GM23248 (cell line): ENCODE measurements at regions not wholly inside any gene's neighbourhood (a gene's known extent, or its start where the extent isn't known, plus 50 kb on each side); places are given as distances from the start of the nearest gene placed in this dataset.
A peak's percentile ranks its signal among the peaks of the same experiment; 100 is the strongest.
"Not testable (repeated sequence)": the region's sequence is repeated elsewhere in the genome, so short reads cannot be mapped to it uniquely, and the experiment has no call there.

Experiments
- DNase-seq: peaks from one replicate; pipeline ENCODE4 v3.0.0-alpha.2; 2015
- H2AFZ ChIP-seq: fragments of 200-600 bp; sonication (generic); 2 replicates; pipeline ENCODE4 v1.6.1; 2016; ENCODE audit warnings: antibody characterized with exemption
- H3F3A ChIP-seq: fragments of 200-600 bp; sonication (generic); 2 replicates; pipeline ENCODE4 v1.6.1; 2016; ENCODE audit warnings: mild to moderate bottlenecking, antibody characterized with exemption, mixed run types; ENCODE audit not compliant: insufficient read depth
- H3K27ac ChIP-seq: fragments of 200-600 bp; sonication (generic); 2 replicates; pipeline ENCODE4 v1.5.1; 2016; ENCODE audit warnings: mild to moderate bottlenecking
- H3K27me3 ChIP-seq: fragments of 200-600 bp; sonication (generic); replicated peaks from 2 replicates; pipeline ENCODE4 v1.6.1; 2016; ENCODE audit warnings: mild to moderate bottlenecking; ENCODE audit not compliant: insufficient read depth
- H3K36me3 ChIP-seq: fragments of 200-600 bp; sonication (generic); 2 replicates; pipeline ENCODE4 v1.6.1; 2016; ENCODE audit warnings: low read depth, mild to moderate bottlenecking
- H3K4me1 ChIP-seq: fragments of 200-600 bp; sonication (generic); 2 replicates; pipeline ENCODE4 v1.6.1; 2016; ENCODE audit warnings: mild to moderate bottlenecking; ENCODE audit not compliant: insufficient read depth
- H3K4me2 ChIP-seq: fragments of 200-600 bp; sonication (generic); one replicate; pipeline ENCODE4 v1.6.1; 2016; ENCODE audit warnings: mild to moderate bottlenecking; ENCODE audit not compliant: unreplicated experiment
- H3K4me3 ChIP-seq: fragments of 200-600 bp; sonication (generic); 2 replicates; pipeline ENCODE4 v1.5.1; 2016; ENCODE audit warnings: mild to moderate bottlenecking
- H3K79me2 ChIP-seq: fragments of 200-600 bp; sonication (generic); 2 replicates; pipeline ENCODE4 v1.6.1; 2016; ENCODE audit warnings: mild to moderate bottlenecking; ENCODE audit not compliant: insufficient read depth
- H3K9ac ChIP-seq: fragments of 200-600 bp; sonication (generic); 2 replicates; pipeline ENCODE4 v1.6.1; 2016; ENCODE audit warnings: mild to moderate bottlenecking
- H3K9me2 ChIP-seq: fragments of 200-600 bp; sonication (generic); 2 replicates; pipeline ENCODE4 v1.6.1; 2016; ENCODE audit warnings: mixed run types, mild to moderate bottlenecking, moderate library complexity; ENCODE audit not compliant: insufficient read depth
- H3K9me3 ChIP-seq: fragments of 200-600 bp; sonication (generic); one replicate; pipeline ENCODE4 v1.6.1; 2017; ENCODE audit warnings: low read depth
- H4K20me1 ChIP-seq: fragments of 200-600 bp; sonication (generic); 2 replicates; pipeline ENCODE4 v1.6.0; 2016; ENCODE audit not compliant: insufficient read depth
- EZH2 ChIP-seq: fragments of 200-600 bp; sonication (generic); IDR thresholded peaks from 2 replicates; pipeline ENCODE4 v1.6.1; 2018; ENCODE audit warnings: antibody characterized with exemption, mild to moderate bottlenecking; ENCODE audit not compliant: insufficient read depth, poor library complexity, severe bottlenecking
- EZH2phosphoT487 ChIP-seq: fragments of 200-600 bp; sonication (generic); IDR thresholded peaks from 2 replicates; pipeline ENCODE4 v1.6.1; 2018; ENCODE audit warnings: antibody characterized with exemption, moderate library complexity, mild to moderate bottlenecking, low read depth; ENCODE audit not compliant: insufficient read depth
- whole genome bisulfite sequencing, 2 experiments: methylation state at CpG; one replicate each; pipeline ENCODE4 v1.1.6; 2015 to 2017; ENCODE audit warnings: low lambda C conversion rate in 2 of 2, low coverage in 1 of 2; ENCODE audit errors: missing lambda C conversion rate in 2 of 2; 5-methylcytosine and 5-hydroxymethylcytosine counted together
- in situ Hi-C: fragments of 300-500 bp; cut with MboI; formaldehyde crosslinking; loops from 2 replicates; pipeline ENCODE4 v1.15.0; 2020

GRCh38 chr13:22960827-22961226 is 220.0 kb upstream of the SGCG start:
- DNase-seq, result no peak
- Histone ChIP-seq H3K27ac (no peak overlapping the region), H3K9me2 (no peaks in the 10 kb centered on the region), H2AFZ (no peak overlapping the region), H3F3A (no peaks in the 10 kb centered on the region), H3K4me3 (no peak overlapping the region), H3K79me2 (no peaks in the 10 kb centered on the region), H3K9ac (no peak overlapping the region), H3K9me3 (no peaks in the 10 kb centered on the region), H4K20me1 (no peaks in the 10 kb centered on the region), H3K27me3 (no peaks in the 10 kb centered on the region), H3K4me1 (no peaks in the 10 kb centered on the region), H3K4me2 (no peak overlapping the region), H3K36me3 (no peaks in the 10 kb centered on the region)
- WGBS, 2 experiments, result 61 to 86% methylated on average over 4 to 8 of the region's 8 CpGs
- in situ Hi-C loops, result no loop called here
- TF ChIP-seq EZH2, result no peak
- no peak for TF ChIP-seq EZH2phosphoT487

GRCh38 chr13:22961342-22961741 is 219.4 kb upstream of the SGCG start:
- H3K4me3 ChIP-seq, H3K27ac ChIP-seq, H3K9me3 ChIP-seq, H3K9ac ChIP-seq, DNase-seq, in situ Hi-C loops, H3K27me3 ChIP-seq, H3K4me2 ChIP-seq, H3F3A ChIP-seq, H3K36me3 ChIP-seq, H3K9me2 ChIP-seq, H4K20me1 ChIP-seq, H2AFZ ChIP-seq, H3K79me2 ChIP-seq, H3K4me1 ChIP-seq: not testable (repeated sequence)
- 66 to 74% methylated on average over 3 to 14 of the region's 14 CpGs for WGBS, 2 experiments

GRCh38 chr13:22961835-22962537 is 218.8 kb upstream of the SGCG start:
- no peak for TF ChIP-seq EZH2phosphoT487
- no peak for TF ChIP-seq EZH2
- Histone ChIP-seq H3K4me2 (no peak overlapping the region), H2AFZ (no peak overlapping the region), H3K9me2 (no peaks in the 10 kb centered on the region), H3K9ac (no peak overlapping the region), H3F3A (no peaks in the 10 kb centered on the region), H3K79me2 (no peaks in the 10 kb centered on the region), H3K27ac (no peak overlapping the region), H3K36me3 (no peaks in the 10 kb centered on the region), H3K4me3 (no peak overlapping the region), H3K27me3 (no peaks in the 10 kb centered on the region), H3K9me3 (no peaks in the 10 kb centered on the region), H4K20me1 (no peaks in the 10 kb centered on the region), H3K4me1 (no peaks in the 10 kb centered on the region)
- DNase-seq, result no peak
- in situ Hi-C loops, result no loop called here
- 45 to 60% methylated on average over 12 to 16 of the region's 16 CpGs for WGBS, 2 experiments

- H3K27ac ChIP-seq, H3K4me3 ChIP-seq, H3K27me3 ChIP-seq, H3K36me3 ChIP-seq, H3K9me2 ChIP-seq, H3K9ac ChIP-seq, H3F3A ChIP-seq, H3K4me1 ChIP-seq, H4K20me1 ChIP-seq, H3K4me2 ChIP-seq, H3K9me3 ChIP-seq, H3K79me2 ChIP-seq, H2AFZ ChIP-seq, in situ Hi-C loops: not testable (repeated sequence)
- peak; percentile 30 for DNase-seq
- WGBS, 2 experiments, result 5 to 9% methylated on average over 8 of the region's 8 CpGs
Measured at GRCh38 chr13:22963384-22964053, 217.3 kb upstream of the SGCG start.
